ENCODE measurements at regions not wholly inside any gene's neighbourhood (a gene's known extent, or its start where the extent isn't known, plus 50 kb on each side); places are given as distances from the start of the nearest gene placed in this dataset.
"Not testable (repeated sequence)": the region's sequence is repeated elsewhere in the genome, so short reads cannot be mapped to it uniquely, and the experiment has no call there.

DNA sequence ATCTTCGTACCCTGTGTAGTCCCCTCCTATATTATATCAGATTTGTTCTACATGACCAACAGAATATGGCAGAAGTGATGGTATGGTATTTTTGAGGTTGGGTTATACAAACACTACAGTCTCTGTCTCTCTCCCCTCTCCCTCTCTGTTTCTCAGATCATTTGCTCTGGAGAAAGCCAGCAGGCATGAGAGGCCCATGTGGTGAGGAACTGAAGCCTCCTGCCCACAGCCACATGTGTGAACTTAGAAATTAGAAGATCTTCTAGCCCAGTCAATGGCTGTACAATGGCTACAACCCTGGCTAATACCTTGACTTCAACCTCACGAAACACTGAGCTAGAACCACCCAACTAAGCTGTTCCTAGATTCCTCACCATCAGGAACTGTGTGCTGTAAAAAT is 250.6 kb downstream of the SMAD2 start:
- DNase-seq (ENCODE audit: low spot score) = no peak

DNA sequence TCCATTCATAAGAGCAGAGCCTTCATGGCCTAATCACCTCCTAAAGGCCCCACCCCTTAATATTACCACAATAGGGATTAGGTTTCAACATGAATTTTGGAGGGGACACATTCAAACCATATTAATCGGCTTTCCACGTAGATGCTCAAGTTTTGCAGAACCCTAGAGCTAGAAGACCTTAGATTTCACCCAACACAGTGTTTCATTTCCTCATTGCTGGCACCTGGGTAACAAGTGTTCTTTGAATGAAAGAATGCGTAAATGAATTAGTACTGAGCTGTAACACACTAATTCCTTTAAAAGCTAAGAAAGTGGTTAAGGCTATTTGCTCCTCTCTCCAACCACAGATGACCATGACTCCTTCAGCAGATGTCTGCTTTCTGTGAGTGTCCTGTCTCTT is 252.5 kb downstream of the SMAD2 start:
- no peak for DNase-seq (ENCODE audit: low spot score)

DNA sequence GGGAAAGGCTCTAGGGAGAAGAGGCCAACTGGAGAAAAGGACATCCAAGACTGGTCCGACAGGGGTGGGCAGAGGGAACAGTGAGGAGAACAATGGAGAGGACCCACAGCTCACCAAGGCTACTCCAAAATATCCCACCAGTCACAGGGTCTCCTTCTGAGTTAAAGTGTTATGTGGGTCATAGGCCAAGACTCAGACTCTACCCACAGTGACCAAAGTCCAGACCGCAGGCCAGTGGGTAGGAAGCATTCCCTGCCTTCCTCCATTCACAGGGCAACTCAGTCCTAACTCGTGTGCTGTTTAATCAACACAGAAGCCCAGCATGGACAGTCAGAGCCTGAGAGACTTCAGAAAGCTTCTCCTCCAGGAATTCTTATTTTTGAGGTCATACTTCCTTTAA is 260.6 kb downstream of the SMAD2 start:
- DNase-seq (ENCODE audit: low spot score) = no peak

GRCh38 chr18:47658498-47658897 is 272.0 kb downstream of the SMAD2 start:
- no peak for DNase-seq (ENCODE audit: low spot score)

DNA sequence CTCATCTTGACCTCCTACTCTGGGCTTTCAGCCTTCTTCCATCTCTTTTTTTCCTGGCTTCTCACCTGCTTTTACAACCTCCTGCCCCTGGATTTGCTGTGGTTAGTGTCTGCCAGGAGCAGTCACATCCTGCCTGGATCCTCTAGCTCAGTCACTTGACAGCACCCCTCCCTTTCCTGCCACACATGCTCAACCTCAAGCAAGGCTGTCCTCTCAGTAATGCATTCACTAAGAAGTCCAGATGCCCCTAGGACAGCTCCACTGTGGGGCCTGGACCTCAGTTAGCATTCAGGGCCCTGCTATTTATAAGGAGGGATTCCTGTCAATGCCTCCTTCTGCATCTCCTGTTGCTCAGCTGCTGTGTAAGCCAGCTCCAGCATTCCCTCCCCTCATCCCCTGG is 275.5 kb downstream of the SMAD2 start:
- DNase-seq (ENCODE audit: low spot score) = no peak

GRCh38 chr18:47644896-47645295 is 285.6 kb downstream of the SMAD2 start:
- no peak for DNase-seq (ENCODE audit: low spot score)

GRCh38 chr18:47637551-47637950 is 292.9 kb downstream of the SMAD2 start:
- not testable (repeated sequence) for DNase-seq (ENCODE audit: low spot score)

- DNase-seq (ENCODE audit: low spot score) = no peak
Observed at GRCh38 chr18:47635416-47635815, 295.0 kb downstream of the SMAD2 start.

GRCh38 chr18:47632970-47633635 is 297.4 kb downstream of the SMAD2 start:
- peak; percentile 18 for DNase-seq (ENCODE audit: low spot score)

GRCh38 chr18:47628893-47629292 is 301.6 kb downstream of the SMAD2 start:
- DNase-seq (ENCODE audit: low spot score) = no peak

- DNase-seq (ENCODE audit: low spot score) = no peak
Observed at GRCh38 chr18:47628240-47628781, 302.1 kb downstream of the SMAD2 start.

GRCh38 chr18:47627030-47627429 is 303.4 kb downstream of the SMAD2 start:
- no peak for DNase-seq (ENCODE audit: low spot score)

DNA sequence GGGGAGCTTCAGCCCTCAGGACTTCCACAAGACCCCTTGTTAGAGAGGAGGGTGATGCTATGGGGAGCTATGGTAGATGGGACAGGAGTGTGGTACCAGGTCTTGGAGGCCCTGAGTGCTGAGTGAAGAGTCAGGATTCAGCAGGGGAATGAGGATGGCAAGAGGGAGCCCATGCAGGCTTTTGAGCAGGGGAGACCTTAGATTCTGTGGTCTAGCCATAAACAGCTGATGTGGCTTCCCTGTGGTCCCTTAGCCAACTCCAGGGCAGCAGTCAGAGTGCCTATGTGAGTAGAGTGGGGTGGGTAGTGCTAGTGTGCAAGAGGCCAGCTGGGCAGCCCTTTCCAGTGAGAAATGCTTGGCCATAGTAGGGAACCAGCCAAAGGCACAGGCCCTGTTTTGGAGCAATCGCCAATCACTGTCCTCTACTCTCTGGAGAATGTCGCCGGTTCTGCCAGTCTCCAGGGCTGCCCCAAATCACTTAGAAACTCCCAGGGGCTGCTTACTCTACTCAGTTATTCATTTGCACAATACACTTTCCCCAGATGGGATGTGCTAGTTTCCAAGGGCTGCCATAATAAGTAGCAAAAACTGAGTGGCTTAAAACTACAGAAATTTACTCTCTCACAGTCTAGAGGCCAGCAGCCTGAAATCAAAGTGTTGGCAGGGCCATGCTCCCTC is 310.5 kb downstream of the SMAD2 start:
- no peak for DNase-seq (ENCODE audit: low spot score)

GRCh38 chr18:47618758-47619157 is 311.7 kb downstream of the SMAD2 start:
- no peak for DNase-seq (ENCODE audit: low spot score)

- no peak for DNase-seq (ENCODE audit: low spot score)
Observed at GRCh38 chr18:47615043-47615442, 315.4 kb downstream of the SMAD2 start.

- no peak for DNase-seq (ENCODE audit: low spot score)
Observed at GRCh38 chr18:47613929-47614328, 316.5 kb downstream of the SMAD2 start.

GRCh38 chr18:47611649-47612048 is 318.8 kb downstream of the SMAD2 start:
- DNase-seq (ENCODE audit: low spot score) = no peak

DNA sequence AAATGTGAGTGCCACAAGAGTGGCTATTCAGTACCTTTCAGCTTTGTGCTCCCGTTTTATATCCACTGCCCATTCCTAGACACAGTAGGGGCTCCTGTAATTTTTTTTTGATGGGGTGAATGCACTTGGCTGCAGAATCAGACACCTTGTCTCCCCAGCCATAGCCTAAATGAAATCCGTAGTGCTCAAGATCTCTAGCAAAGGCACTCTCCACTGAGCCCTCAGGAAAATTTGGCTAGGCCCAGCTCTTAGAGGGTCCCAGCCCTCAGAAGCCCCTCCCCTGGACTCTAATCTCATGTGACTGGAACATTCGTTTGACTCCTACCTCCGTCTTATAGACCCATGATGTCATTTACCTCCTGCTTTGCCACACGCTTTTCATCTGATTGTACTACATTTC is 323.9 kb downstream of the SMAD2 start:
- DNase-seq (ENCODE audit: low spot score) = no peak

DNA sequence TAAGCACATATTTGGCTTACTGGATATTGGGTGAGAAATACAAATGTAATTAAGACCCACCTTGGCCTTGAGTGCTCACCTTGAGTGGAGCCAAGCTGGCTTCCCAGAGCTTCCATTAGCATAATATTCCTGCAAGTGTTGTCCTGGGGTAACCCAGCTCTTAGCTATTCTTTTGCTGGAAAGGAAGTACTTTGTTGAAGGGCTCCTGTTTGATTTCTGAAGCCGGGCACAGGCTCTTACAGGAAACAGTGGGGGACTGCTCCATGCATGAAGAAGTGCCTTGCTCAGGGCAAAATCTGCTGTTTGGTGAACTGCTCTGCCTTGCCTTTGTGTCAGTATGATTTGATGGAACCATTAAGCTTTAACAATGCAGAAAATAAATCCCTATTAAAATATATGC is 325.4 kb downstream of the SMAD2 start:
- DNase-seq (ENCODE audit: low spot score) = no peak

DNA sequence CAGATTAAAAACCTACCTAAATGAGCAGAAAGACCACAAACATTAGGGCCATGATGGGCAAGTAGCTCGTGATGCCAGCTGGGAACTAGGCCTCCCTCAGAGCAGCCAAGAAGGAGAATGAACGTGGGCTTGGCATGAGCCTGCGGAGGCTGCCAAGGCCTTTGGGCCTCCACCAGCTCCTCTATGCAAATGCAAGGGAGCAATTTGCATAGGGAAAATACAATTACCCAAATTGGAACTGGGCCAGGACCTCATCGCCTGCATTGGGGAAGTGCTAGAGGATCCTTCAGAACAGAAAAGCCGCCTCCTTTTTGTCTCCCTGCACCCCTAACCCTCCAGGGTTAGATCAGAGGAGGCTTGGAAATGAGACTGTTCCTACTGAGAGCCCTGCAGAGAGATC is 326.4 kb downstream of the SMAD2 start:
- no peak for DNase-seq (ENCODE audit: low spot score)

- no peak for DNase-seq (ENCODE audit: low spot score)
Observed at GRCh38 chr18:47603158-47603557, 327.3 kb downstream of the SMAD2 start.

- DNase-seq (ENCODE audit: low spot score) = no peak
Observed at GRCh38 chr18:47602273-47602897, 328.1 kb downstream of the SMAD2 start.
